NB4 (cell line): ENCODE measurements at regions not wholly inside any gene's neighbourhood (a gene's known extent, or its start where the extent isn't known, plus 50 kb on each side); places are given as distances from the start of the nearest gene placed in this dataset.

Experiments
- DNase-seq: peaks from one replicate; pipeline ENCODE4 v3.0.0; 2010; ENCODE audit warnings: low read depth
- H3K4me3 ChIP-seq: one replicate; pipeline ENCODE4 v1.5.1; 2011; ENCODE audit warnings: mild to moderate bottlenecking, low read depth, low read length, moderate library complexity
- MAX ChIP-seq: IDR thresholded peaks from 2 replicates; pipeline ENCODE4 v1.6.1; 2011; ENCODE audit warnings: low read depth, low read length
- MYC ChIP-seq: IDR thresholded peaks from 2 replicates; pipeline ENCODE4 v1.6.1; 2011; ENCODE audit warnings: low read depth, low read length
- POLR2A ChIP-seq: IDR thresholded peaks from 2 replicates; pipeline ENCODE4 v1.6.1; 2011; ENCODE audit warnings: mild to moderate bottlenecking; ENCODE audit not compliant: insufficient read length; ENCODE audit errors: extremely low read depth
- TF ChIP-seq, protein P1 (sequence below): IDR thresholded peaks from one replicate; pipeline ENCODE4 v1.5.1; 2012; ENCODE audit warnings: low read depth, low read length

- peak overlapping the region; percentile 16 for H3K4me3 ChIP-seq
- peak; percentile 98 for DNase-seq
- TF ChIP-seq, protein P1, sequence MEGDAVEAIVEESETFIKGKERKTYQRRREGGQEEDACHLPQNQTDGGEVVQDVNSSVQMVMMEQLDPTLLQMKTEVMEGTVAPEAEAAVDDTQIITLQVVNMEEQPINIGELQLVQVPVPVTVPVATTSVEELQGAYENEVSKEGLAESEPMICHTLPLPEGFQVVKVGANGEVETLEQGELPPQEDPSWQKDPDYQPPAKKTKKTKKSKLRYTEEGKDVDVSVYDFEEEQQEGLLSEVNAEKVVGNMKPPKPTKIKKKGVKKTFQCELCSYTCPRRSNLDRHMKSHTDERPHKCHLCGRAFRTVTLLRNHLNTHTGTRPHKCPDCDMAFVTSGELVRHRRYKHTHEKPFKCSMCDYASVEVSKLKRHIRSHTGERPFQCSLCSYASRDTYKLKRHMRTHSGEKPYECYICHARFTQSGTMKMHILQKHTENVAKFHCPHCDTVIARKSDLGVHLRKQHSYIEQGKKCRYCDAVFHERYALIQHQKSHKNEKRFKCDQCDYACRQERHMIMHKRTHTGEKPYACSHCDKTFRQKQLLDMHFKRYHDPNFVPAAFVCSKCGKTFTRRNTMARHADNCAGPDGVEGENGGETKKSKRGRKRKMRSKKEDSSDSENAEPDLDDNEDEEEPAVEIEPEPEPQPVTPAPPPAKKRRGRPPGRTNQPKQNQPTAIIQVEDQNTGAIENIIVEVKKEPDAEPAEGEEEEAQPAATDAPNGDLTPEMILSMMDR, result no peak
- TF ChIP-seq MYC (no peak), MAX (no peak), POLR2A (no peak)
These were observed 879.9 kb downstream of the ARAP2 start for GRCh38 chr4:35364321-35364870.

- no peak for TF ChIP-seq POLR2A
- TF ChIP-seq MAX, result no peak
- TF ChIP-seq, protein P1, result no peak
- no peak for TF ChIP-seq MYC
- no peak overlapping the region for H3K4me3 ChIP-seq
- DNase-seq, result no peak
These were observed 879.1 kb downstream of the ARAP2 start for GRCh38 chr4:35365186-35365585.

GRCh38 chr4:35399912-35400311 lies 844.4 kb downstream of the ARAP2 start:
- TF ChIP-seq MAX, result no peak
- TF ChIP-seq, protein P1, result no peak
- no peak for DNase-seq
- no peak overlapping the region for H3K4me3 ChIP-seq

GRCh38 chr4:35423104-35423503 lies 821.2 kb downstream of the ARAP2 start:
- no peak overlapping the region for H3K4me3 ChIP-seq
- DNase-seq, result no peak
- TF ChIP-seq, protein P1, result no peak
- no peak for TF ChIP-seq MYC
- no peak for TF ChIP-seq POLR2A
- no peak for TF ChIP-seq MAX

- TF ChIP-seq, protein P1, result no peak
- TF ChIP-seq MYC (no peak), MAX (no peak), POLR2A (no peak)
- no peak for DNase-seq
- no peak overlapping the region for H3K4me3 ChIP-seq
These were observed 796.8 kb downstream of the ARAP2 start for GRCh38 chr4:35447474-35447873.

DNA sequence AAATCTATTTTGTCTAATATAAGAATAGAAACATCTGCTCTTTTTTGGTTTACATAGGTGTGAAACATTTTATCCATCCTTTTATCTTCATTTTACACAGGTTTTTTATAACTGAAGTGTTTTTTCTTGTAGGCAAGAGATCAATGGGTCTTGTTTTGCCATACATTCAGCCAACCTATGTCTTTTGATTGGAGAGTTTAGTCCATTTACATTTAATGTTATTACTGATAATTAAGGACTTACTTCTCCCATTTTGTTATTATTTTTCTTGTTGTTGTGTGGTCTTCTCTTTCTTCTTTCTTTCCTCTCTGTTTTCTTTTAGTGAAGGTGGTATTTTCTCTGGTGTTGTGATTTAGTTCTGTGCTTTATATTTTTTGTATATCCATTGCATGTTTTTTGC lies 785.3 kb downstream of the ARAP2 start:
- no peak for DNase-seq
- no peak overlapping the region for H3K4me3 ChIP-seq
- TF ChIP-seq POLR2A, result no peak
- TF ChIP-seq, protein P1, result no peak
- TF ChIP-seq MAX, result no peak
- no peak for TF ChIP-seq MYC
